HL-60 (cell line): ENCODE measurements at regions not wholly inside any gene's neighbourhood (a gene's known extent, or its start where the extent isn't known, plus 50 kb on each side); places are given as distances from the start of the nearest gene placed in this dataset.

ENCODE experiments used
- CTCF ChIP-seq: IDR thresholded peaks from one replicate; pipeline ENCODE4 v1.5.1; 2011; ENCODE audit warnings: low read length, control low read depth, inconsistent platforms; ENCODE audit not compliant: insufficient read depth
- GABPA ChIP-seq: IDR thresholded peaks from 2 replicates; pipeline ENCODE4 v1.6.1; 2012; ENCODE audit warnings: low read depth
- POLR2AphosphoS5 ChIP-seq: IDR thresholded peaks from 2 replicates; pipeline ENCODE4 v1.6.1; 2012; ENCODE audit warnings: low read depth
- REST ChIP-seq: IDR thresholded peaks from 2 replicates; pipeline ENCODE4 v1.6.1; 2012; ENCODE audit warnings: low read depth; ENCODE audit not compliant: insufficient replicate concordance
- SPI1 ChIP-seq: IDR thresholded peaks from 2 replicates; pipeline ENCODE4 v1.6.1; 2012; ENCODE audit warnings: low read depth, mild to moderate bottlenecking, borderline replicate concordance

- TF ChIP-seq CTCF (no peak), POLR2AphosphoS5 (no peak), REST (no peak), SPI1 (no peak), GABPA (no peak)
These were observed 543.0 kb upstream of the TBL1XR1 start for GRCh38 chr3:177740254-177740653.
